Fibroblast of lung (primary cell): ENCODE measurements at regions not wholly inside any gene's neighbourhood (a gene's known extent, or its start where the extent isn't known, plus 50 kb on each side); places are given as distances from the start of the nearest gene placed in this dataset.

Source experiments
- DNase-seq, 2 donors: peaks; one replicate each; pipeline versions ENCODE4 v3.0.0 to v3.0.0-alpha.2; 2010; ENCODE audit warnings: low read depth in 2 of 2
- H2AFZ ChIP-seq: 2 replicates; pipeline ENCODE4 v1.5.1; 2012; ENCODE audit warnings: low read length, control low read depth, inconsistent platforms
- H3K27ac ChIP-seq: 2 replicates; pipeline ENCODE4 v1.5.1; 2011; ENCODE audit warnings: low read length, control low read depth; ENCODE audit not compliant: insufficient read depth
- H3K27me3 ChIP-seq: 2 replicates; pipeline ENCODE4 v1.5.1; 2011; ENCODE audit warnings: mild to moderate bottlenecking, low read length; ENCODE audit not compliant: control insufficient read depth, insufficient read depth
- H3K36me3 ChIP-seq: 2 replicates; pipeline ENCODE4 v1.5.1; 2011; ENCODE audit warnings: low read length; ENCODE audit not compliant: control insufficient read depth, insufficient read depth
- H3K4me1 ChIP-seq: 2 replicates; pipeline ENCODE4 v1.5.1; 2011; ENCODE audit warnings: low read length; ENCODE audit not compliant: control insufficient read depth, insufficient read depth; ENCODE audit errors: extremely low read depth
- H3K4me2 ChIP-seq: 2 replicates; pipeline ENCODE4 v1.5.1; 2011; ENCODE audit warnings: low read length, control low read depth; ENCODE audit not compliant: insufficient read depth; ENCODE audit errors: extremely low read depth
- H3K4me3 ChIP-seq, 4 experiments: fragments of 200-600 bp in 1 of 4; sonication (generic) in 1 of 4; replicated peaks in 1 of 4; 2 replicates each; pipeline ENCODE4 v1.5.1; 2011 to 2016; ENCODE audit warnings: low read length in 4 of 4, low read depth in 3 of 4, mild to moderate bottlenecking in 3 of 4, control low read depth in 2 of 4, inconsistent platforms in 1 of 4, mixed read lengths in 1 of 4; ENCODE audit not compliant: insufficient read depth in 1 of 4; ENCODE audit errors: control extremely low read depth in 1 of 4
- H3K79me2 ChIP-seq: 2 replicates; pipeline ENCODE4 v1.5.1; 2012; ENCODE audit warnings: mild to moderate bottlenecking, low read length, inconsistent platforms; ENCODE audit not compliant: control insufficient read depth, insufficient read depth
- H3K9ac ChIP-seq: 2 replicates; pipeline ENCODE4 v1.5.1; 2011; ENCODE audit warnings: mild to moderate bottlenecking, low read length, control low read depth; ENCODE audit not compliant: insufficient read depth
- H3K9me3 ChIP-seq: 2 replicates; pipeline ENCODE4 v1.5.1; 2012; ENCODE audit warnings: low read depth, low read length; ENCODE audit not compliant: control insufficient read depth, insufficient read depth
- H4K20me1 ChIP-seq: 2 replicates; pipeline ENCODE4 v1.5.1; 2011; ENCODE audit warnings: low read length; ENCODE audit not compliant: control insufficient read depth, insufficient read depth; ENCODE audit errors: extremely low read depth
- CTCF ChIP-seq, 2 donors: IDR thresholded peaks in 1 of 2; conservative IDR thresholded peaks in 1 of 2; 1 replicate in 1 of 2; 2 replicates in 1 of 2; pipeline ENCODE4 v1.5.1; 2011 to 2012; ENCODE audit warnings: low read length in 2 of 2, control low read depth in 1 of 2, inconsistent platforms in 1 of 2, low read depth in 1 of 2, mild to moderate bottlenecking in 1 of 2
- EZH2 ChIP-seq: IDR thresholded peaks from 2 replicates; pipeline ENCODE4 v1.5.1; 2012; ENCODE audit warnings: low read length, control low read depth, mild to moderate bottlenecking; ENCODE audit errors: missing control alignments

GRCh38 chr20:40963505-40963845 is 65.1 kb upstream of the TOP1 start:
- Histone ChIP-seq H2AFZ (no peak overlapping the region), H3K27ac (no peak overlapping the region), H3K36me3 (no peaks in the 10 kb centered on the region), H3K9ac (no peak overlapping the region), H3K79me2 (no peaks in the 10 kb centered on the region), H3K4me3 (no peak overlapping the region), H3K4me1 (no peaks in the 10 kb centered on the region), H3K9me3 (no peaks in the 10 kb centered on the region), H4K20me1 (no peaks in the 10 kb centered on the region), H3K27me3 (no peaks in the 10 kb centered on the region), H3K4me2 (no peak overlapping the region)
- TF ChIP-seq EZH2 (no peak), CTCF (conservative IDR thresholded peaks at IDR 0.05 in 1 of 2, IDR thresholded peaks at IDR 0.05 in 1 of 2; ENCODE audit: low read depth in 1 of 2, low read length in 2 of 2) (no peak)
- no peak for DNase-seq

DNA sequence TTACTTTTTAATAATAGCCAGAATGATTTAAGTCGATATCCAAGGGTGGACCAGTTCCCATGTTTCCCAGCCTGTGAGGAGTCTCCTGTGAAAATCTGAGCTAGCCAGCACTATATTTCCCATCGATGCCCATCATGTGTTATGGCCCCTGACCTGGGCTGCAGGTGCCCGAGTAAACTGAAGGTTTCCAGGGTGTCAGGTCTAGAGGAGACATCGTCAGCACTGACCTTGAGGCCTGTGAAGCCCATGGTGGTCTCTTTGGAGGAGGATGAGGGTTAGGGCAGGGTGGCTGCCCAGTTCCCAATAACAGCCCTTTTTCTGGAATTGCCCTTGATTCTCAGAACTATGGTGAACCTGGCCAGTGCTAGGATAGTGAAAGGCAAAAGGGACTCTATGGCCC is 63.0 kb upstream of the TOP1 start:
- H2AFZ ChIP-seq = no peak overlapping the region
- no peak for DNase-seq
- peaks cover 2% of the 10 kb centered on the region for H3K4me1 ChIP-seq
- TF ChIP-seq CTCF (conservative IDR thresholded peaks at IDR 0.05 in 1 of 2, IDR thresholded peaks at IDR 0.05 in 1 of 2; ENCODE audit: low read depth in 1 of 2, low read length in 2 of 2) (no peak), EZH2 (no peak)
- no peaks in the 10 kb centered on the region for H3K9me3 ChIP-seq
- H3K27ac ChIP-seq = no peak overlapping the region
- no peaks in the 10 kb centered on the region for H4K20me1 ChIP-seq
- no peak overlapping the region for H3K4me2 ChIP-seq
- no peak overlapping the region for H3K4me3 ChIP-seq
- H3K79me2 ChIP-seq = no peaks in the 10 kb centered on the region
- H3K9ac ChIP-seq = no peak overlapping the region
- H3K36me3 ChIP-seq = no peaks in the 10 kb centered on the region
- H3K27me3 ChIP-seq = no peaks in the 10 kb centered on the region

DNA sequence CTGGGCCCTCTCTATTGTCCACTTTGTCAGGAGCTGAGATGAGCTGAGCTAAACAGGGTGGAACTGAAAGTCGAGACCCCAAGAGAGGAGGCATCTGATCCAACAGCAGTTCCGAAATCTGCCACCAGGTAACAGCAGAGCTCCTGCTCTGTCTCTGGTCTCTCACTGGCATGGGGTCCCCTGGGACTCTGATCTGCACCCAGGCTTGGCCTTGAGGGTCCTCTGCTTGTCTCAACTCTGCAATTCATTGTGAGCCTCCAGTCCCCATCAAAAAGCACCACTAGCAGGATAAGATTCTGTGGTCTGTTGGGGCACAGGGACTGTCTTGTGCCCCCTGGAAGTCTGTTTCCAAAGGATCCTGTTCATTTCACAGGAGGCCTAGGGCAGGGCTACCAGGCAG is 62.5 kb upstream of the TOP1 start:
- no peaks in the 10 kb centered on the region for H4K20me1 ChIP-seq
- H3K9me3 ChIP-seq = no peaks in the 10 kb centered on the region
- no peak overlapping the region for H3K4me3 ChIP-seq
- H3K79me2 ChIP-seq = no peaks in the 10 kb centered on the region
- no peak for DNase-seq
- peaks cover 2% of the 10 kb centered on the region for H3K4me1 ChIP-seq
- TF ChIP-seq CTCF (conservative IDR thresholded peaks at IDR 0.05 in 1 of 2, IDR thresholded peaks at IDR 0.05 in 1 of 2; ENCODE audit: low read depth in 1 of 2, low read length in 2 of 2) (peak; percentile 36 to 44), EZH2 (no peak)
- no peak overlapping the region for H3K9ac ChIP-seq
- no peak overlapping the region for H2AFZ ChIP-seq
- no peak overlapping the region for H3K27ac ChIP-seq
- no peaks in the 10 kb centered on the region for H3K27me3 ChIP-seq
- no peak overlapping the region for H3K4me2 ChIP-seq
- H3K36me3 ChIP-seq = no peaks in the 10 kb centered on the region
